ENCODE measurements at regions not wholly inside any gene's neighbourhood (a gene's known extent, or its start where the extent isn't known, plus 50 kb on each side); places are given as distances from the start of the nearest gene placed in this dataset.

GRCh38 chr2:103462712-103463111 is 700.9 kb downstream of the TMEM182 start:
- no peak overlapping the region for H3K27ac Mint-ChIP-seq (ENCODE audit: unreplicated experiment)
- H3K4me1 Mint-ChIP-seq: no peaks in the 10 kb centered on the region
- H3K27me3 Mint-ChIP-seq (ENCODE audit: low read depth): no peaks in the 10 kb centered on the region
- no peak for DNase-seq (ENCODE audit: low read depth, low spot score)
- no peaks in the 10 kb centered on the region for H3K36me3 Mint-ChIP-seq (ENCODE audit: low read depth)
- no peak for TF ChIP-seq CTCF (conservative IDR thresholded peaks at IDR 0.05)
- H3K4me3 Mint-ChIP-seq: no peak overlapping the region
- peaks cover 5% of the 10 kb centered on the region for H3K9me3 Mint-ChIP-seq

- no peak overlapping the region for H3K4me3 Mint-ChIP-seq
- peaks cover 7% of the 10 kb centered on the region for H3K9me3 Mint-ChIP-seq
- no peak for DNase-seq (ENCODE audit: low read depth, low spot score)
- no peaks in the 10 kb centered on the region for H3K27me3 Mint-ChIP-seq (ENCODE audit: low read depth)
- H3K36me3 Mint-ChIP-seq (ENCODE audit: low read depth): no peaks in the 10 kb centered on the region
- no peak for TF ChIP-seq CTCF (conservative IDR thresholded peaks at IDR 0.05)
- H3K4me1 Mint-ChIP-seq: no peaks in the 10 kb centered on the region
- H3K27ac Mint-ChIP-seq (ENCODE audit: unreplicated experiment): no peak overlapping the region
Measured at GRCh38 chr2:103464831-103465230, 703.0 kb downstream of the TMEM182 start.

GRCh38 chr2:103469800-103470199 is 708.0 kb downstream of the TMEM182 start:
- Mint-ChIP-seq H3K27me3 (ENCODE audit: low read depth) (no peaks in the 10 kb centered on the region), H3K4me1 (no peaks in the 10 kb centered on the region), H3K36me3 (ENCODE audit: low read depth) (peaks cover 4% of the 10 kb centered on the region), H3K27ac (ENCODE audit: unreplicated experiment) (no peak overlapping the region), H3K9me3 (peaks cover 17% of the 10 kb centered on the region), H3K4me3 (no peak overlapping the region)
- no peak for DNase-seq (ENCODE audit: low read depth, low spot score)
- no peak for TF ChIP-seq CTCF (conservative IDR thresholded peaks at IDR 0.05)

GRCh38 chr2:103484906-103485305 is 723.1 kb downstream of the TMEM182 start:
- DNase-seq (ENCODE audit: low read depth, low spot score): no peak
- Mint-ChIP-seq H3K27ac (ENCODE audit: unreplicated experiment) (peak overlapping the region; percentile 27), H3K27me3 (ENCODE audit: low read depth) (no peaks in the 10 kb centered on the region), H3K4me3 (no peak overlapping the region), H3K4me1 (no peaks in the 10 kb centered on the region), H3K9me3 (peaks cover 3% of the 10 kb centered on the region), H3K36me3 (ENCODE audit: low read depth) (no peaks in the 10 kb centered on the region)
- no peak for TF ChIP-seq CTCF (conservative IDR thresholded peaks at IDR 0.05)

GRCh38 chr2:103496850-103497249 is 735.0 kb downstream of the TMEM182 start:
- Mint-ChIP-seq H3K4me3 (no peak overlapping the region), H3K36me3 (ENCODE audit: low read depth) (no peaks in the 10 kb centered on the region), H3K4me1 (no peaks in the 10 kb centered on the region), H3K27me3 (ENCODE audit: low read depth) (no peaks in the 10 kb centered on the region), H3K27ac (ENCODE audit: unreplicated experiment) (no peak overlapping the region), H3K9me3 (peaks cover 6% of the 10 kb centered on the region)
- DNase-seq (ENCODE audit: low read depth, low spot score): no peak
- TF ChIP-seq CTCF (conservative IDR thresholded peaks at IDR 0.05): no peak

GRCh38 chr2:103506812-103507211 is 745.0 kb downstream of the TMEM182 start:
- TF ChIP-seq CTCF (conservative IDR thresholded peaks at IDR 0.05): no peak
- Mint-ChIP-seq H3K27me3 (ENCODE audit: low read depth) (no peaks in the 10 kb centered on the region), H3K9me3 (peaks cover 6% of the 10 kb centered on the region), H3K27ac (ENCODE audit: unreplicated experiment) (no peak overlapping the region), H3K4me3 (no peak overlapping the region), H3K4me1 (no peaks in the 10 kb centered on the region), H3K36me3 (ENCODE audit: low read depth) (no peaks in the 10 kb centered on the region)
- DNase-seq (ENCODE audit: low read depth, low spot score): no peak
